HEK293 (cell line): ENCODE measurements at regions not wholly inside any gene's neighbourhood (a gene's known extent, or its start where the extent isn't known, plus 50 kb on each side); places are given as distances from the start of the nearest gene placed in this dataset.

Experiments used
- CTCF ChIA-PET: fragments of 350-600 bp; formaldehyde crosslinking; extraction: SDS; loops from one replicate; lab custom pipeline; 2021; ENCODE audit warnings: antibody characterized with exemption; lab: Yijun Ruan, JAX
- POLR2A ChIA-PET: fragments of 300-600 bp; formaldehyde crosslinking; extraction: SDS; loops from one replicate; lab custom pipeline; 2020; ENCODE audit warnings: antibody characterized with exemption, inconsistent platforms; lab: Yijun Ruan, JAX
- H3K27ac ChIP-seq: fragments of 200-500 bp; sonication (Bioruptor generic); 2 replicates; pipeline ENCODE4 v1.5.1; 2014; ENCODE audit warnings: low read depth, low read length, control low read depth, inconsistent platforms; ENCODE audit errors: extremely low read depth
- H3K36me3 ChIP-seq, 2 experiments: fragments of 200-500 bp in 1 of 2; sonication (Bioruptor generic) in 1 of 2; 1 replicate in 1 of 2; 2 replicates in 1 of 2; pipeline ENCODE4 v1.5.1; 2014 to 2017; ENCODE audit warnings: inconsistent platforms in 2 of 2, low read length in 2 of 2; ENCODE audit not compliant: control insufficient read depth in 2 of 2, insufficient read depth in 1 of 2
- H3K4me1 ChIP-seq: fragments of 200-500 bp; sonication (Bioruptor generic); 2 replicates; pipeline ENCODE4 v1.5.1; 2014; ENCODE audit warnings: mild to moderate bottlenecking, low read length, inconsistent platforms; ENCODE audit not compliant: control insufficient read depth, insufficient read depth
- H3K4me3 ChIP-seq: 2 replicates; pipeline ENCODE4 v1.5.1; 2011; ENCODE audit warnings: low read depth, mild to moderate bottlenecking, control low read depth, low read length, moderate library complexity
- H3K9me3 ChIP-seq: fragments of 200-500 bp; sonication (Bioruptor generic); 2 replicates; pipeline ENCODE4 v1.5.1; 2014; ENCODE audit warnings: low read depth, low read length, inconsistent platforms; ENCODE audit not compliant: control insufficient read depth, insufficient read depth
- GLIS1 ChIP-seq: fragments of 450-650 bp; formaldehyde crosslinking; IDR thresholded peaks from 2 replicates; pipeline ENCODE4 v1.5.1; 2016; ENCODE audit warnings: missing biosample characterization, missing genetic modification characterization
- TSHZ1 ChIP-seq: fragments of 450-650 bp; formaldehyde crosslinking; IDR thresholded peaks from 2 replicates; pipeline ENCODE4 v1.5.1; 2016; ENCODE audit warnings: missing biosample characterization, missing genetic modification characterization, borderline replicate concordance
- ZFP3 ChIP-seq: fragments of 450-650 bp; formaldehyde crosslinking; IDR thresholded peaks from 2 replicates; pipeline ENCODE4 v1.5.1; 2016; ENCODE audit warnings: low read depth, missing biosample characterization, missing genetic modification characterization
- ZNF121 ChIP-seq: fragments of 450-650 bp; formaldehyde crosslinking; IDR thresholded peaks from 2 replicates; pipeline ENCODE4 v1.5.1; 2016; ENCODE audit warnings: missing biosample characterization, missing genetic modification characterization
- ZNF133 ChIP-seq: fragments of 450-650 bp; formaldehyde crosslinking; IDR thresholded peaks from 2 replicates; pipeline ENCODE4 v1.5.1; 2016; ENCODE audit warnings: missing biosample characterization, missing genetic modification characterization
- ZNF138 ChIP-seq: fragments of 450-650 bp; formaldehyde crosslinking; IDR thresholded peaks from 2 replicates; pipeline ENCODE4 v1.5.1; 2016; ENCODE audit warnings: missing biosample characterization, missing genetic modification characterization, borderline replicate concordance
- ZNF157 ChIP-seq: fragments of 450-650 bp; formaldehyde crosslinking; IDR thresholded peaks from 2 replicates; pipeline ENCODE4 v1.5.1; 2016; ENCODE audit warnings: missing biosample characterization, missing genetic modification characterization
- ZNF169 ChIP-seq: fragments of 450-650 bp; formaldehyde crosslinking; IDR thresholded peaks from 2 replicates; pipeline ENCODE4 v1.5.1; 2016; ENCODE audit warnings: missing biosample characterization, missing genetic modification characterization
- ZNF2 ChIP-seq: fragments of 450-650 bp; formaldehyde crosslinking; IDR thresholded peaks from 2 replicates; pipeline ENCODE4 v1.5.1; 2016; ENCODE audit warnings: missing biosample characterization, missing genetic modification characterization
- ZNF248 ChIP-seq: fragments of 450-650 bp; formaldehyde crosslinking; IDR thresholded peaks from 2 replicates; pipeline ENCODE4 v1.5.1; 2017; ENCODE audit warnings: missing biosample characterization, missing genetic modification characterization
- ZNF629 ChIP-seq: fragments of 450-650 bp; formaldehyde crosslinking; IDR thresholded peaks from 2 replicates; pipeline ENCODE4 v1.5.1; 2017; ENCODE audit warnings: missing biosample characterization, missing genetic modification characterization
- ZNF645 ChIP-seq: fragments of 450-650 bp; formaldehyde crosslinking; IDR thresholded peaks from 2 replicates; pipeline ENCODE4; 2016; ENCODE audit warnings: missing biosample characterization, missing genetic modification characterization
- ZNF701 ChIP-seq: fragments of 450-650 bp; formaldehyde crosslinking; IDR thresholded peaks from 2 replicates; pipeline ENCODE4 v1.5.1; 2016; ENCODE audit warnings: missing biosample characterization, missing genetic modification characterization
- ZNF768 ChIP-seq: fragments of 450-650 bp; formaldehyde crosslinking; IDR thresholded peaks from 2 replicates; pipeline ENCODE4 v1.5.1; 2018; ENCODE audit warnings: missing biosample characterization, mild to moderate bottlenecking, missing genetic modification characterization
- ZNF830 ChIP-seq: fragments of 450-650 bp; IDR thresholded peaks from 2 replicates; pipeline ENCODE4 v1.5.0; 2018; ENCODE audit warnings: missing biosample characterization, missing genetic modification characterization, low read depth, mild to moderate bottlenecking, moderate library complexity
- TF ChIP-seq, protein P1 (sequence below): fragments of 450-650 bp; formaldehyde crosslinking; IDR thresholded peaks from 2 replicates; pipeline ENCODE4 v1.5.1; 2016; ENCODE audit warnings: missing biosample characterization, missing genetic modification characterization
- TF ChIP-seq, protein P2 (sequence below): fragments of 450-650 bp; formaldehyde crosslinking; IDR thresholded peaks from 2 replicates; pipeline ENCODE4 v1.5.1; 2016; ENCODE audit warnings: missing biosample characterization, missing genetic modification characterization
- TF ChIP-seq, protein P3 (sequence below): fragments of 450-650 bp; formaldehyde crosslinking; IDR thresholded peaks from 2 replicates; pipeline ENCODE4 v1.5.1; 2016; ENCODE audit warnings: missing biosample characterization, missing genetic modification characterization
- TF ChIP-seq, protein P4 (sequence below): fragments of 450-650 bp; formaldehyde crosslinking; IDR thresholded peaks from 2 replicates; pipeline ENCODE4 v1.5.1; 2016; ENCODE audit warnings: missing biosample characterization, missing genetic modification characterization
- TF ChIP-seq, protein P5 (sequence below): fragments of 450-650 bp; formaldehyde crosslinking; IDR thresholded peaks from 2 replicates; pipeline ENCODE4 v1.5.1; 2016; ENCODE audit warnings: missing biosample characterization, missing genetic modification characterization

DNA sequence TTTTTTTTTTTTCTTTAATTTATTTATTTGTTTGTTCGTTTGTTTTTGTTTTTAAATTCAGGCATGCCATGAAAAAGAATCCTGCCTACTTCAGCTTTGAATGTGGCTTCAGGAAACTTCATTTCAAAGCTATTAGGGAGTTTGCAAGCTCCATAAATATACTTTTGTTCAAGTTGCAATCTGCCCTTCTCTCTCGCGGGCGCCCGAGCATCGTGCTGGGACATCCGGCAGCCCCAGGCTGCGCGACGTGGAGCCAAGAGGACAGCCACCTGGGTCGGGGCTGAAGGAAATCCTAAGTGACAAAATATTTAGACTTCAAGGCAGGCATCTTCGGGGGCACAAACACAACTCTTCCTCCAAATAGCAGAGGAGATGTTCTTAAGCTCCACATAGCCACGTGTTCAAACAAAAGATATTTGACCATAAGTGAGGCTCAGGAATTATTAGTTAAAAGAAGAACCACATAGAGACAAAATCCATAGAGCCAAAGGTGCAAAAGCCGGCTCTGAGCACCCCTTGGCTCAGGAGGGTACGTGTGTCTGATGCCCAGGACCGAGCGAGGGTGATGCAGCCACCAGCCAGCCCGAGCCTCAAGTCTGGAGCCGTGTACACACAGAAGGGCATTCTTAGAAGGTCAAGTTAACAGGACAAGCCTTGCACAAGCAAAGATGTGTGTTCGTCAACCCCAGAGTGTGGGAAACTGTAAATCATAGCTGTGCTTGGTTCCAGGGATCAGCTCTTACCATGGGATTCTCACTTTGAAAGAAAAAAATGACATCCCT is 256.5 kb upstream of the SALL3 start (continued):
- TF ChIP-seq, protein P1, sequence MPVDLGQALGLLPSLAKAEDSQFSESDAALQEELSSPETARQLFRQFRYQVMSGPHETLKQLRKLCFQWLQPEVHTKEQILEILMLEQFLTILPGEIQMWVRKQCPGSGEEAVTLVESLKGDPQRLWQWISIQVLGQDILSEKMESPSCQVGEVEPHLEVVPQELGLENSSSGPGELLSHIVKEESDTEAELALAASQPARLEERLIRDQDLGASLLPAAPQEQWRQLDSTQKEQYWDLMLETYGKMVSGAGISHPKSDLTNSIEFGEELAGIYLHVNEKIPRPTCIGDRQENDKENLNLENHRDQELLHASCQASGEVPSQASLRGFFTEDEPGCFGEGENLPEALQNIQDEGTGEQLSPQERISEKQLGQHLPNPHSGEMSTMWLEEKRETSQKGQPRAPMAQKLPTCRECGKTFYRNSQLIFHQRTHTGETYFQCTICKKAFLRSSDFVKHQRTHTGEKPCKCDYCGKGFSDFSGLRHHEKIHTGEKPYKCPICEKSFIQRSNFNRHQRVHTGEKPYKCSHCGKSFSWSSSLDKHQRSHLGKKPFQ (tag by site-specific recombination) = no peak
- no peak for TF ChIP-seq ZNF701 (tag by site-specific recombination)
- TF ChIP-seq ZNF830 = no peak

- Histone ChIP-seq H3K9me3 (no peaks in the 10 kb centered on the region), H3K36me3 (no peaks in the 10 kb centered on the region)
- no peak for TF ChIP-seq ZNF121
- TF ChIP-seq, all 188 proteins: peak for 0
- ChIA-PET CTCF (no interaction called here), POLR2A (no interaction called here)
- no peak overlapping the region for H3K4me3 ChIP-seq
- no peak overlapping the region for H3K27ac ChIP-seq
- no peaks in the 10 kb centered on the region for H3K4me1 ChIP-seq
These were observed 255.3 kb upstream of the SALL3 start for GRCh38 chr18:78724214-78724914.

- Histone ChIP-seq H3K4me3 (no peak overlapping the region), H3K36me3 (no peaks in the 10 kb centered on the region), H3K4me1 (no peaks in the 10 kb centered on the region), H3K9me3 (no peaks in the 10 kb centered on the region), H3K27ac (no peak overlapping the region)
- CTCF ChIA-PET = no interaction called here
- POLR2A ChIA-PET = no interaction called here
- no peak for TF ChIP-seq ZNF157
- no peak for TF ChIP-seq ZNF629 (tag by site-specific recombination)
- TF ChIP-seq ZNF138 (tag by site-specific recombination) = no peak
- TF ChIP-seq, protein P2, sequence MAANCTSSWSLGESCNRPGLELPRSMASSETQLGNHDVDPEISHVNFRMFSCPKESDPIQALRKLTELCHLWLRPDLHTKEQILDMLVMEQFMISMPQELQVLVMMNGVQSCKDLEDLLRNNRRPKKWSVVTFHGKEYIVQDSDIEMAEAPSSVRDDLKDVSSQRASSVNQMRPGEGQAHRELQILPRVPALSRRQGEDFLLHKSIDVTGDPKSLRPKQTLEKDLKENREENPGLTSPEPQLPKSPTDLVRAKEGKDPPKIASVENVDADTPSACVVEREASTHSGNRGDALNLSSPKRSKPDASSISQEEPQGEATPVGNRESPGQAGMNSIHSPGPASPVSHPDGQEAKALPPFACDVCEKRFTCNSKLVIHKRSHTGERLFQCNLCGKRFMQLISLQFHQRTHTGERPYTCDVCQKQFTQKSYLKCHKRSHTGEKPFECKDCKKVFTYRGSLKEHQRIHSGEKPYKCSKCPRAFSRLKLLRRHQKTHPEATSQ = no peak
- TF ChIP-seq ZNF2 (tag by site-specific recombination) = no peak
- TF ChIP-seq, protein P3, sequence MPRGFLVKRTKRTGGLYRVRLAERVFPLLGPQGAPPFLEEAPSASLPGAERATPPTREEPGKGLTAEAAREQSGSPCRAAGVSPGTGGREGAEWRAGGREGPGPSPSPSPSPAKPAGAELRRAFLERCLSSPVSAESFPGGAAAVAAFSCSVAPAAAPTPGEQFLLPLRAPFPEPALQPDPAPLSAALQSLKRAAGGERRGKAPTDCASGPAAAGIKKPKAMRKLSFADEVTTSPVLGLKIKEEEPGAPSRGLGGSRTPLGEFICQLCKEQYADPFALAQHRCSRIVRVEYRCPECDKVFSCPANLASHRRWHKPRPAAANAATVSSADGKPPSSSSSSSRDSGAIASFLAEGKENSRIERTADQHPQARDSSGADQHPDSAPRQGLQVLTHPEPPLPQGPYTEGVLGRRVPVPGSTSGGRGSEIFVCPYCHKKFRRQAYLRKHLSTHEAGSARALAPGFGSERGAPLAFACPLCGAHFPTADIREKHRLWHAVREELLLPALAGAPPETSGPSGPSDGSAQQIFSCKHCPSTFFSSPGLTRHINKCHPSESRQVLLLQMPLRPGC = no peak
- TF ChIP-seq TSHZ1 = no peak
- TF ChIP-seq, protein P4, sequence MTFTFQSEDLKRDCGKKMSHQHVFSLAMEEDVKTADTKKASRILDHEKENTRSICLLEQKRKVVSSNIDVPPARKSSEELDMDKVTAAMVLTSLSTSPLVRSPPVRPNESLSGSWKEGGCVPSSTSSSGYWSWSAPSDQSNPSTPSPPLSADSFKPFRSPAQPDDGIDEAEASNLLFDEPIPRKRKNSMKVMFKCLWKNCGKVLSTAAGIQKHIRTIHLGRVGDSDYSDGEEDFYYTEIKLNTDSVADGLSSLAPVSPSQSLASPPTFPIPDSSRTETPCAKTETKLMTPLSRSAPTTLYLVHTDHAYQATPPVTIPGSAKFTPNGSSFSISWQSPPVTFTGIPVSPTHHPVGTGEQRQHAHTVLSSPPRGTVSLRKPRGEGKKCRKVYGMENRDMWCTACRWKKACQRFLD (tag by site-specific recombination) = no peak
- no peak for TF ChIP-seq ZNF133
- TF ChIP-seq ZNF768 = no peak
- no peak for TF ChIP-seq ZNF169 (tag by site-specific recombination)
- TF ChIP-seq, protein P5, sequence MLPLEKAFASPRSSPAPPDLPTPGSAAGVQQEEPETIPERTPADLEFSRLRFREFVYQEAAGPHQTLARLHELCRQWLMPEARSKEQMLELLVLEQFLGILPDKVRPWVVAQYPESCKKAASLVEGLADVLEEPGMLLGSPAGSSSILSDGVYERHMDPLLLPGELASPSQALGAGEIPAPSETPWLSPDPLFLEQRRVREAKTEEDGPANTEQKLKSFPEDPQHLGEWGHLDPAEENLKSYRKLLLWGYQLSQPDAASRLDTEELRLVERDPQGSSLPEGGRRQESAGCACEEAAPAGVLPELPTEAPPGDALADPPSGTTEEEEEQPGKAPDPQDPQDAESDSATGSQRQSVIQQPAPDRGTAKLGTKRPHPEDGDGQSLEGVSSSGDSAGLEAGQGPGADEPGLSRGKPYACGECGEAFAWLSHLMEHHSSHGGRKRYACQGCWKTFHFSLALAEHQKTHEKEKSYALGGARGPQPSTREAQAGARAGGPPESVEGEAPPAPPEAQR (tag by site-specific recombination) = no peak
- TF ChIP-seq ZFP3 (tag by site-specific recombination) = no peak
- TF ChIP-seq GLIS1 (tag by site-specific recombination) = no peak
- TF ChIP-seq ZNF645 = no peak
- TF ChIP-seq ZNF248 (tag by site-specific recombination) = no peak
These were observed 254.2 kb upstream of the SALL3 start for GRCh38 chr18:78725426-78725825.
